Activated naive CD4-positive, alpha-beta T cell treated with anti-CD3 and anti-CD28 coated beads, Interleukin-2, amount 10 ng/mL, durations not matched to agents 7 days and 5 days (primary cell): ENCODE measurements at regions not wholly inside any gene's neighbourhood (a gene's known extent, or its start where the extent isn't known, plus 50 kb on each side); places are given as distances from the start of the nearest gene placed in this dataset.

Experiments used
- CTCF ChIA-PET: fragments of 350-600 bp; sonication (Branson Sonifier 250); formaldehyde crosslinking; loops from one replicate; lab custom pipeline; 2021; ENCODE audit warnings: antibody characterized with exemption; lab: Charles Lee
- DNase-seq: peaks from one replicate; pipeline ENCODE4 v3.0.0-alpha.2; 2020
- H3K27ac Mint-ChIP-seq: one replicate; pipeline ENCODE4 v1.8.0; 2021; ENCODE audit warnings: mild to moderate bottlenecking, moderate library complexity, mixed read lengths
- H3K27me3 Mint-ChIP-seq: one replicate; pipeline ENCODE4 v1.8.0; 2021; ENCODE audit warnings: mild to moderate bottlenecking, mixed read lengths
- H3K36me3 Mint-ChIP-seq: one replicate; pipeline ENCODE4 v1.8.0; 2021; ENCODE audit warnings: mixed read lengths
- H3K4me1 Mint-ChIP-seq: one replicate; pipeline ENCODE4 v1.8.0; 2021; ENCODE audit warnings: mixed read lengths
- H3K4me3 Mint-ChIP-seq: one replicate; pipeline ENCODE4 v1.8.0; 2021; ENCODE audit warnings: mild to moderate bottlenecking, moderate library complexity, mixed read lengths
- H3K9me3 Mint-ChIP-seq: one replicate; pipeline ENCODE4 v1.8.0; 2021; ENCODE audit warnings: mixed read lengths

DNA sequence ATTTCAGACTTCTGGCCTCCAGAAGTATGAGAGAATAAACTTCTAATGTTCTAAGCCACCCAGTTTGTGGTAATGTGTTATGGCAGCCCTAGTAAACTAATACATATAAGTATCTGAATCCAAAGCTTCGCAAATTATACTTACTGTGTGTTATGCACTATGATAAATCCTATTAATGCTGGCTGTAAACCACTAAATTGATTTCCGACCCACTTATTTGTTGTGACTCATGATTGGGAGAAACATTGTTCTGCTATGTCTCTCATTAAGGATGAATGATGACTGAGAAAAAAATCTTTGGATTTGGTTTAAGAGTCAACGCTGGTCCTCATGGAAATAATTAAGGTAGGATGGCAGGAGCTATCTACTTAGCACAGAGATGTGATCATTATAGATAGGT, 62.0 kb downstream of the FZD4 start:
- H3K9me3 Mint-ChIP-seq: no peaks in the 10 kb centered on the region
- no peaks in the 10 kb centered on the region for H3K4me1 Mint-ChIP-seq
- no peaks in the 10 kb centered on the region for H3K36me3 Mint-ChIP-seq
- H3K27me3 Mint-ChIP-seq: peaks cover 7% of the 10 kb centered on the region
- DNase-seq: no peak
- no peak overlapping the region for H3K4me3 Mint-ChIP-seq
- CTCF ChIA-PET: no interaction called here
- no peak overlapping the region for H3K27ac Mint-ChIP-seq
